WTC11 (cell line): ENCODE measurements at regions not wholly inside any gene's neighbourhood (a gene's known extent, or its start where the extent isn't known, plus 50 kb on each side); places are given as distances from the start of the nearest gene placed in this dataset.

Experiments used
- ATF1 ChIP-seq: sonication (generic); formaldehyde crosslinking; IDR thresholded peaks from 2 replicates; pipeline ENCODE4 v1.8.1; 2023; ENCODE audit warnings: mild to moderate bottlenecking, moderate library complexity, missing genetic modification reagents
- ATF3 ChIP-seq: sonication (generic); formaldehyde crosslinking; conservative IDR thresholded peaks from 2 replicates; pipeline ENCODE4 v1.8.1; 2022; ENCODE audit warnings: mild to moderate bottlenecking, missing genetic modification reagents
- ATF6 ChIP-seq: sonication (generic); formaldehyde crosslinking; IDR thresholded peaks from 2 replicates; pipeline ENCODE4 v1.8.1; 2023; ENCODE audit warnings: mild to moderate bottlenecking, missing genetic modification reagents
- CREM ChIP-seq: sonication (generic); formaldehyde crosslinking; IDR thresholded peaks from 2 replicates; pipeline ENCODE4 v1.8.1; 2022; ENCODE audit warnings: mild to moderate bottlenecking, missing genetic modification reagents, moderate library complexity
- CTCF ChIP-seq: fragments of 200-600 bp; IDR thresholded peaks from 2 replicates; pipeline ENCODE4 v1.8.0; 2022; ENCODE audit warnings: antibody characterized with exemption
- ELF4 ChIP-seq: sonication (generic); formaldehyde crosslinking; IDR thresholded peaks from 2 replicates; pipeline ENCODE4 v1.8.1; 2022; ENCODE audit warnings: low read depth, mild to moderate bottlenecking, moderate library complexity, missing genetic modification reagents
- GABPB1 ChIP-seq: sonication (generic); formaldehyde crosslinking; IDR thresholded peaks from 2 replicates; pipeline ENCODE4 v1.8.1; 2023; ENCODE audit warnings: mild to moderate bottlenecking, missing genetic modification reagents
- HMGXB4 ChIP-seq: sonication (generic); formaldehyde crosslinking; IDR thresholded peaks from 2 replicates; pipeline ENCODE4 v1.8.1; 2023; ENCODE audit warnings: mild to moderate bottlenecking, moderate library complexity, missing genetic modification reagents
- MAX ChIP-seq: sonication (generic); formaldehyde crosslinking; IDR thresholded peaks from 2 replicates; pipeline ENCODE4 v1.8.0; 2022; ENCODE audit warnings: mild to moderate bottlenecking, missing genetic modification reagents
- NFE2L1 ChIP-seq: sonication (generic); formaldehyde crosslinking; IDR thresholded peaks from 2 replicates; pipeline ENCODE4 v1.8.1; 2023; ENCODE audit warnings: missing genetic modification reagents
- NFYB ChIP-seq: sonication (generic); formaldehyde crosslinking; conservative IDR thresholded peaks from 2 replicates; pipeline ENCODE4 v1.8.0; 2022; ENCODE audit warnings: low read depth, missing genetic modification reagents
- SMAD3 ChIP-seq: sonication (generic); formaldehyde crosslinking; IDR thresholded peaks from 2 replicates; pipeline ENCODE4 v1.8.0; 2022; ENCODE audit warnings: missing genetic modification reagents, mild to moderate bottlenecking, borderline replicate concordance
- SOX15 ChIP-seq: fragments of 250-450 bp; sonication (Bioruptor Pico); IDR thresholded peaks from 2 replicates; pipeline ENCODE4 v1.9.0; 2021; ENCODE audit warnings: mild to moderate bottlenecking
- ZNF232 ChIP-seq: sonication (generic); formaldehyde crosslinking; IDR thresholded peaks from 2 replicates; pipeline ENCODE4 v1.8.0; 2022; ENCODE audit warnings: mild to moderate bottlenecking, missing genetic modification reagents

GRCh38 chr4:31877429-31877828 is 1157.3 kb downstream of the PCDH7 start:
- TF ChIP-seq CTCF (no peak), SMAD3 (CRISPR knock-in tag) (no peak), SOX15 (CRISPR knock-in tag) (no peak), MAX (CRISPR knock-in tag) (no peak), ZNF232 (CRISPR knock-in tag) (no peak), ATF1 (CRISPR knock-in tag) (no peak), ELF4 (CRISPR knock-in tag) (no peak), ATF3 (CRISPR knock-in tag) (no peak), HMGXB4 (no peak), CREM (CRISPR knock-in tag) (no peak), ATF6 (CRISPR knock-in tag) (no peak), GABPB1 (CRISPR knock-in tag) (no peak), NFE2L1 (CRISPR knock-in tag) (no peak), NFYB (CRISPR knock-in tag) (no peak)
